Activated T-helper 17 cell treated with anti-CD3 and anti-CD28 coated beads, Interleukin-2, amount 50 U/mL, for 72 hours (primary cell): ENCODE measurements at regions not wholly inside any gene's neighbourhood (a gene's known extent, or its start where the extent isn't known, plus 50 kb on each side); places are given as distances from the start of the nearest gene placed in this dataset.
"Not testable (repeated sequence)": the region's sequence is repeated elsewhere in the genome, so short reads cannot be mapped to it uniquely, and the experiment has no call there.

Source experiments
- ATAC-seq: fragments of 150-1000 bp; cut with Tn5 transposase; replicated peaks from 2 replicates; pipeline ENCODE4 v1.10.0; 2021; ENCODE audit warnings: mild to moderate bottlenecking, moderate library complexity
- H3K27ac Mint-ChIP-seq: one replicate; pipeline ENCODE4 v1.8.0; 2022; ENCODE audit warnings: mixed read lengths
- H3K27me3 Mint-ChIP-seq: one replicate; pipeline ENCODE4 v1.8.0; 2022; ENCODE audit warnings: mixed read lengths
- H3K36me3 Mint-ChIP-seq: one replicate; pipeline ENCODE4 v1.8.0; 2022; ENCODE audit warnings: low read depth, mild to moderate bottlenecking, mixed read lengths
- H3K4me1 Mint-ChIP-seq: one replicate; pipeline ENCODE4 v1.8.0; 2022; ENCODE audit warnings: mixed read lengths
- H3K4me3 Mint-ChIP-seq: one replicate; pipeline ENCODE4 v1.8.0; 2022; ENCODE audit warnings: mild to moderate bottlenecking, mixed read lengths
- H3K9me3 Mint-ChIP-seq: one replicate; pipeline ENCODE4 v1.8.0; 2022; ENCODE audit warnings: mixed read lengths

- no peaks in the 10 kb centered on the region for H3K4me1 Mint-ChIP-seq
- H3K27ac Mint-ChIP-seq, result no peak overlapping the region
- no peaks in the 10 kb centered on the region for H3K36me3 Mint-ChIP-seq
- H3K27me3 Mint-ChIP-seq, result no peaks in the 10 kb centered on the region
- no peak overlapping the region for H3K4me3 Mint-ChIP-seq
- no peaks in the 10 kb centered on the region for H3K9me3 Mint-ChIP-seq
- ATAC-seq, result no peak
Measured at GRCh38 chr13:103517066-103517767, 451.0 kb upstream of the SLC10A2 start.

DNA sequence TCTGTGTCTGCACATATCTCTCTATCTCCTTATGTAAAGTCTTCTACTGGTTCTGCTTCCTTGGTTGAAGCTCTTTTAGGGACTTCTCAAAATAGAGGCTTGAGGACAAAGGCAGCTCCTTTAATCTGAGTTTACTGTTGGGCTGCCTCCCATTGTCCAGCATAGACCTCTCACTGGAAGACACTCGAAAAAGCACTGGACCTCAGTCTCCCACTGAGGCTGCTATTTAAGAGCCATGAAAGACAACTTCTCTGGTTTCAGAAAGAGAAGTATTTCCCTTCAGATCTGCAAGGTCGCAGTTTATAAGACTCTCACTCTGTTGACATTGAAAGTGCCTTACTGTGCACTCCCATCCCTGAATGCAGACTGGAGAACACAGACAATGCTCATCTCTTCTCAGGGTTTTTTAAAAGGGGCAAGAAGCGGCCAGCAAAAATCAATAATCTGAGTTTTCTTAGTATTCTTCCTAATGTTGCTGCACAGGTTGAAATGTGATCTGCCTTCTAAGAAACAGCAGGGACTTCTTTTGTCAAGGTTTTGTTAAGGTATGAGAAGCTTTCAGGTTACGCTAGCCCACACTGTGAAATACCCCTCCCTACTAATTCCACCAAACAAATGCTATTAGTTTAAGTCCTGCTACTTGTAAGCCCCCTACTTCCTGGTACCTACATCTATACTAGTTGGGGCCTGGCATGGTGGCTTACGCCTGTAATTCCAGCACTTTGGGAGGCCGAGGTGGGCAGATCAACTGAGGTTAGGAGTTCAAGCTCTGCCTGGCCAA lies 450.0 kb upstream of the SLC10A2 start:
- no peaks in the 10 kb centered on the region for H3K36me3 Mint-ChIP-seq
- H3K4me1 Mint-ChIP-seq, result no peaks in the 10 kb centered on the region
- H3K27ac Mint-ChIP-seq, result no peak overlapping the region
- H3K4me3 Mint-ChIP-seq, result no peak overlapping the region
- no peak for ATAC-seq
- H3K27me3 Mint-ChIP-seq, result no peaks in the 10 kb centered on the region
- H3K9me3 Mint-ChIP-seq, result no peaks in the 10 kb centered on the region

- Mint-ChIP-seq H3K27ac (no peak overlapping the region), H3K4me1 (no peaks in the 10 kb centered on the region), H3K27me3 (no peaks in the 10 kb centered on the region), H3K4me3 (no peak overlapping the region), H3K36me3 (no peaks in the 10 kb centered on the region), H3K9me3 (no peaks in the 10 kb centered on the region)
- no peak for ATAC-seq
Measured at GRCh38 chr13:103515410-103515809, 449.2 kb upstream of the SLC10A2 start.

DNA sequence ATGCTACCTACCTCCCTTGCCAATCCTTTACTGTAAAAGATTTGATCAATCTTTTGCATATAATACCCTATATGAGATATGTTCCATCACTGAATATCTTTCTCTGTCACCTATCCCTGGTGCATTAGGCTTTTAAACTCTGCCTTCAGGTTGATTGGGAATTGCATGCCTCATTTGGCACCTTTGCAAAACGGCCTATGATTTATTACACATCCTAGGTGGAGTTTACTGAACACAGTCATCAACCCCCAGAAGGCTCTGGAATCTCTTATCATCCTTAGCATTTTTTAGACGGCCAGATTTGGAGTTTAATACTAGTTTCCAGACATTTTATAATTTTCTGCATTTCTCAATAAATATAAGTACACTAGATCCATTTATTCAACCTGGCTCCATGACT lies 448.4 kb upstream of the SLC10A2 start:
- Mint-ChIP-seq H3K9me3 (no peaks in the 10 kb centered on the region), H3K36me3 (no peaks in the 10 kb centered on the region), H3K27ac (no peak overlapping the region), H3K4me3 (no peak overlapping the region), H3K27me3 (no peaks in the 10 kb centered on the region), H3K4me1 (no peaks in the 10 kb centered on the region)
- no peak for ATAC-seq

- ATAC-seq, result no peak
- no peaks in the 10 kb centered on the region for H3K9me3 Mint-ChIP-seq
- H3K36me3 Mint-ChIP-seq, result no peaks in the 10 kb centered on the region
- no peaks in the 10 kb centered on the region for H3K27me3 Mint-ChIP-seq
- no peaks in the 10 kb centered on the region for H3K4me1 Mint-ChIP-seq
- H3K4me3 Mint-ChIP-seq, result no peak overlapping the region
- no peak overlapping the region for H3K27ac Mint-ChIP-seq
Measured at GRCh38 chr13:103514188-103514587, 448.0 kb upstream of the SLC10A2 start.

DNA sequence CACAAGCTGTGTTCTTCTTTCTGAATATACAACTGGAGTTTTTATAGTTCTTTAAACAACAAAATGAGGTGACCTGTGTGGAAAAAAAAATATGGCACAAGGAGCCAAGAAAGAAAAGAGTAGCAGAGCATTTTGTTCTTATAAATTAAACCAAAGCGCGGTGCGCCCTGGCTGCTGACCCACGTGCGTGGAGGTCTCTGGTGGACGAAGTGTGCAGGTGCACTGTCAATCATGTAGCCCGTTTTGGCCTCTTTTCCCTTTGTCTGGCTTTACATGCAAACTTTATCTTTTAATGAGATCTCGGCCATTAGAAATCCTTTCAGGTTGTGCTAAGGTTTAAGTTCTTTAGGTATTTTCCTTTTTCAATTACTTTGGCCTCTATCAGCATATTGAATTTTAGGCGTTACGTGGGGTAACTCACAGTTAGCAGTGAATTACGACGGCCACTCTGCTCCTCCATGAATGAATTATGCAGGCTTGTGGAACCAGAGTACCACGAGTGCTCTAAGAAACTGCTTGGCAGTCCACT lies 443.9 kb upstream of the SLC10A2 start:
- no peak overlapping the region for H3K27ac Mint-ChIP-seq
- H3K27me3 Mint-ChIP-seq, result no peaks in the 10 kb centered on the region
- H3K4me3 Mint-ChIP-seq, result no peak overlapping the region
- no peaks in the 10 kb centered on the region for H3K4me1 Mint-ChIP-seq
- no peaks in the 10 kb centered on the region for H3K36me3 Mint-ChIP-seq
- peaks cover 8% of the 10 kb centered on the region for H3K9me3 Mint-ChIP-seq
- no peak for ATAC-seq

DNA sequence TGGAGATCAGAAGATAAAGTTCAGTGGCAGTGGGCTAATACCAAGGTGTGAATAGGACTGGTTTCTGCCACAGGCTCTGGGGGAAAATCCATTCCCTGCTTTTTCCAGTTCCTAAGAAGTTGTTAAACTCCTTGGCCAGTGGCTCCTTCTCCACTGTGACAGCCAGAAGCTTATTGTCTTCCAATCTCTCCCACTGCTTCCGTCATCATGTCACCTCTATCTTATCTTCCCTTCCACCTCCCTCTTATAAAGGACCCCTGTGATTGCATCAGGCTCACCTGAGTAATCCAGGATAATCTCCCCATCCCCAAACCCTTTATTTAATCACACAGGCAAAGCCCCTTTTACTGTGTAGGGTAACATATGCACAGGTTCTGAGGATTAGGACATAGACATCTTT lies 431.2 kb upstream of the SLC10A2 start:
- H3K27ac Mint-ChIP-seq, result no peak overlapping the region
- ATAC-seq, result no peak
- no peaks in the 10 kb centered on the region for H3K4me1 Mint-ChIP-seq
- H3K27me3 Mint-ChIP-seq, result no peaks in the 10 kb centered on the region
- peaks cover 11% of the 10 kb centered on the region for H3K9me3 Mint-ChIP-seq
- no peak overlapping the region for H3K4me3 Mint-ChIP-seq
- H3K36me3 Mint-ChIP-seq, result no peaks in the 10 kb centered on the region

DNA sequence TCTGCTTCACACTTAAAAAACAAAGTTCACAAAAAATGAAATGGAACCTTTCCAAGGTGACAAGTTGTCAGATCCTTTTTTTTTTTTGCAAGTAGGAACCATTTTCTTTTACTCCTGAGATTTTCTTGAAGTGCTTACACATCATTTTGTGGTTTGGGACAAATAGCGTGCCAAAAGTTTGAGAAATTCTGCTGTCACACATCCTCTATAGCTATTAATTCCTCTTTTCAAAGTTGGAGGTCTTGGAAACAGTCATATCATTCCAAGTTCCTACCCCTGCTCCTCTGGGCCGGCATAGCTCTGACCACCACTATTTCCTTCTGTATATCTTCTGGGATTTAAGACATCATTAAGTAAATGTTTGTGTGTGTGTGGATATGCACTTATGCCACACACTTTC lies 421.6 kb upstream of the SLC10A2 start:
- no peak overlapping the region for H3K27ac Mint-ChIP-seq
- ATAC-seq, result no peak
- no peaks in the 10 kb centered on the region for H3K9me3 Mint-ChIP-seq
- no peaks in the 10 kb centered on the region for H3K4me1 Mint-ChIP-seq
- H3K36me3 Mint-ChIP-seq, result no peaks in the 10 kb centered on the region
- no peak overlapping the region for H3K4me3 Mint-ChIP-seq
- no peaks in the 10 kb centered on the region for H3K27me3 Mint-ChIP-seq

GRCh38 chr13:103473081-103473480 lies 406.9 kb upstream of the SLC10A2 start:
- H3K9me3 Mint-ChIP-seq, result peaks cover 11% of the 10 kb centered on the region
- H3K4me3 Mint-ChIP-seq, result no peak overlapping the region
- H3K27ac Mint-ChIP-seq, result no peak overlapping the region
- H3K36me3 Mint-ChIP-seq, result no peaks in the 10 kb centered on the region
- ATAC-seq, result no peak
- no peaks in the 10 kb centered on the region for H3K4me1 Mint-ChIP-seq
- H3K27me3 Mint-ChIP-seq, result no peaks in the 10 kb centered on the region

- Mint-ChIP-seq H3K36me3 (no peaks in the 10 kb centered on the region), H3K4me3 (no peak overlapping the region), H3K4me1 (no peaks in the 10 kb centered on the region), H3K27me3 (no peaks in the 10 kb centered on the region), H3K9me3 (peaks cover 11% of the 10 kb centered on the region), H3K27ac (no peak overlapping the region)
- ATAC-seq, result no peak
Measured at GRCh38 chr13:103471896-103472295, 405.7 kb upstream of the SLC10A2 start.

GRCh38 chr13:103469771-103470170 lies 403.6 kb upstream of the SLC10A2 start:
- Mint-ChIP-seq H3K4me3 (no peak overlapping the region), H3K27ac (no peak overlapping the region), H3K36me3 (no peaks in the 10 kb centered on the region), H3K4me1 (no peaks in the 10 kb centered on the region), H3K9me3 (peaks cover 7% of the 10 kb centered on the region), H3K27me3 (no peaks in the 10 kb centered on the region)
- no peak for ATAC-seq

DNA sequence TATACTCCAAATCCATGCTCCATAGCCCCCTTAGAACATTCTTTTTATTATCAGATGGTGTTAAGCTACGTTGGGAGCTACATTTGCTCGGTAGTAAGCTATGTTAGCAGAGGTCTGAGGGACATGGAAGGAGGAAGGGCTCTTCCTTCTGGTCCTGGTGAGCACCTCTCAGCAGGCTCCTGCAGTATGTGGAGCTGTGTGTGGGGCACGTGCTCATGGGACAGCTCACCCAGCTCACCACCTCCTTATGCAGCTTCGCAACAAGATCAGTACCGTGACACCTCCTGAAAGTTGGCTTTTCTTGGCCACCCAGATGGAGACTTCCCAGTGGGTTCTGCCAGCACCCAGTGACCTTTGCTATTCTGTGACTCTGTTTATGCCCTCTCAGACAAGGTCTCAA lies 400.5 kb upstream of the SLC10A2 start:
- Mint-ChIP-seq H3K27me3 (no peaks in the 10 kb centered on the region), H3K27ac (no peak overlapping the region), H3K9me3 (peaks cover 11% of the 10 kb centered on the region), H3K4me3 (no peak overlapping the region), H3K36me3 (no peaks in the 10 kb centered on the region), H3K4me1 (no peaks in the 10 kb centered on the region)
- ATAC-seq, result no peak

- H3K27me3 Mint-ChIP-seq, H3K4me1 Mint-ChIP-seq, H3K27ac Mint-ChIP-seq, H3K36me3 Mint-ChIP-seq, H3K9me3 Mint-ChIP-seq, ATAC-seq, H3K4me3 Mint-ChIP-seq: not testable (repeated sequence)
Measured at GRCh38 chr13:103460246-103460645, 394.0 kb upstream of the SLC10A2 start.

- H3K9me3 Mint-ChIP-seq, H3K27me3 Mint-ChIP-seq: not testable (repeated sequence)
Measured at GRCh38 chr13:103457050-103457449, 390.8 kb upstream of the SLC10A2 start.

GRCh38 chr13:103451656-103452055 lies 385.4 kb upstream of the SLC10A2 start:
- Mint-ChIP-seq H3K4me1 (no peaks in the 10 kb centered on the region), H3K27me3 (no peaks in the 10 kb centered on the region), H3K36me3 (no peaks in the 10 kb centered on the region), H3K4me3 (no peak overlapping the region), H3K9me3 (no peaks in the 10 kb centered on the region), H3K27ac (no peak overlapping the region)
- no peak for ATAC-seq

More at GRCh38 chr13:103457050-103457449, 390.8 kb upstream of the SLC10A2 start:
- H3K4me1 Mint-ChIP-seq, H3K36me3 Mint-ChIP-seq, ATAC-seq, H3K27ac Mint-ChIP-seq, H3K4me3 Mint-ChIP-seq: not testable (repeated sequence)
